NCI-H1092 (cell line): ENCODE measurements at regions not wholly inside any gene's neighbourhood (a gene's known extent, or its start where the extent isn't known, plus 50 kb on each side); places are given as distances from the start of the nearest gene placed in this dataset.
"Not testable (repeated sequence)": the region's sequence is repeated elsewhere in the genome, so short reads cannot be mapped to it uniquely, and the experiment has no call there.

ENCODE experiments used
- DNase-seq: peaks from one replicate; lab custom pipeline; 2025; lab: John Stamatoyannopoulos, UW

DNA sequence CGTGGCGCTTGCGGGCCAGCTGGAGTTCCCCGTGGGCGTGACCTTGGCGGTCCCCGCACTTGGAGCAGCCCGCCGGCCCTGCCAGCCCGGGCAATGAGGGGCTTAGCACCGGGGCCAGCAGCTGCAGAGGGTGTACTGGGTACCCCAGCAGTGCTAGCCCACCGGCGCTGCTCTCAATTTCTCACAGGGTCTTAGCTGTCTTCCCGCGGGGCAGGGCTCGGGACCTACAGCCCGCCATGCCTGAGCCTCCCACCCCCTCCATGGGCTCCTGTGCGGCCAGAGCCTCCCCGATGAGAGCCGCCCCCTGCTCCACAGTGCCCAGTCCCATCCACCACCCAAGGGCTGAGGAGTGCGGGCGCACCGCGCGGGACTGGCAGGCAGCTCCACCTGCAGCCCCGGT, 94.0 kb upstream of the NIPBL start:
- not testable (repeated sequence) for DNase-seq

- no peak for DNase-seq
These were observed 90.0 kb upstream of the NIPBL start for GRCh38 chr5:36786448-36787012.

DNA sequence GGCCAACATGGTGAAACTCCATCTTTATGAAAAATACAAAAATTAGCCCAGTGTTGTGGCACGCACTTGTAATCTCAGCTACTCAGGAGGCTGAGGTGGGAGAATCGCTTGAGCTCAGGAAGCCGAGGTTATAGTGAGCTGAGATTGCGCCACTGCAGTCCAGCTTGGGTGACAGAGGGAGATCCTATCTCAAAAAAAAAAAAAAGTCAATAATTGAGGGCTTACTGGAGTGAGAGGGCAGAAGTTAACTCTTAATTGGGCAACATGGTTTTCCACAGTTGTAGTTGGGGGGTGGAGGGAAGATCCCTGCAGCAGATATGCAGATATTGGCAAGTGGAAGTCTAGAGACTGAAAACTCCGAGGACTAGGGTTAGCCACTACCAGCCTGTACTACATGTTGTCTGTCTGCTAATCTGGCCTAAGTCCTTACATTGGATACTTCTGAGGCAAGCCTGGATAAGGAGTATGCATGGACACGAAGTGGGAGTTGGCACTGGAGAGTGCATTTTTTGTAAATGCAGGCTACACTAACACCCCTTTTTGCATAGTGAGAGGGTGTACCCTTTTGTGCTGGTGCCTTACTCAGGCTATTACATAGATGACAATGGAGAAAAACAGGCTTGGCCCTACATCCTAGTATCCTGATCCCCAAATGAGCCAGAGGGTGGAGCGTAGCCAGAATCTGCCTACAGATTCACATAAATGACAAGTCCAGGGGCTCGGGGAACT, 89.0 kb upstream of the NIPBL start:
- no peak for DNase-seq

- no peak for DNase-seq
These were observed 85.7 kb upstream of the NIPBL start for GRCh38 chr5:36790847-36791246.

DNA sequence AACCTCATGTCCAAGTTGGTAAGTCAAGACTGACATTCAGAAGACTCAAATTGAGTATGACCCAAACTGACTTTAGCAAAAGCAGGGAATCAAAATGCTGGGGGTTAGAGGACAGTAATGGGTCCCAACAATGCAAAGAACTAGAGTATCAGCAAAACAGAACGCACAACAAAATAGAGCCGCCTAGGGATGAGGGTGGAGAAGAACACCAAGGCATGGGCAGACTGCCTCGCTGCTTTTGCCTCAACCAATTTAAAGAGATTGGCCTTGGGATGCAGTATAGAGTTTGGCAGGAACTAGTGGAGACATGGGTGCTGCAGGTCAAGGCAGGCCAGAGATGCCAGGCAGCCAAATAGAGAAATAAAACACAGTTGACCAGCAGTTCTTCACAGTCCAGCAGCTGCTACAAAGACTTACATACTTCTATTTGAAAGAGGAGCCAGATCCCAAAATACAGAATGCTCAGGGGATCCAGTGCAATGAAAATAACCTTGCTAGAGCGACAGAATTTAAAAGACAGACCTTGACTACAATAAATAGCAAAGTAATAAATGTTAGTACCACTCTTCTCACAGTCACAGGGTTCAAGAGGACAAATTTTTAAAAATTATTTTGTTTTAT, 83.9 kb upstream of the NIPBL start:
- no peak for DNase-seq

DNA sequence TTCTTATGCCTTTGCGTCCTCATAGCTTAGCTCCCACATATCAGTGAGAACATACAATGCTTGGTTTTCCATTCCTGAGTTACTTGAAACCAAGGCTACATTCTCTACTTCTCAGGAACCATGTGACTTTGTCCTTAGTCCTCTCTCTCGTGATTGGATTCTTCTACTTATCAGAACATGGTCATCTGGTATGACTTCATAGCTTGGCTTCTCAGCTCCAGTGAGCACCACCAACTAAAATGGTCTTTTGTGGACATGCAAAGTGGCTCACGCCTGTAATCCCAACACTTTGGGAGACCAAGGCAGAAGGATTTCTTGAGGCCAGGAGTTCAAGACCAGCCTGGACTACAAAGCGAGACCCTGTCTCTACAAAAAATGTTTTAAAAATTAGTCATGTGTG, 81.2 kb upstream of the NIPBL start:
- DNase-seq: no peak

GRCh38 chr5:36796155-36796554, 80.4 kb upstream of the NIPBL start:
- DNase-seq: no peak

DNA sequence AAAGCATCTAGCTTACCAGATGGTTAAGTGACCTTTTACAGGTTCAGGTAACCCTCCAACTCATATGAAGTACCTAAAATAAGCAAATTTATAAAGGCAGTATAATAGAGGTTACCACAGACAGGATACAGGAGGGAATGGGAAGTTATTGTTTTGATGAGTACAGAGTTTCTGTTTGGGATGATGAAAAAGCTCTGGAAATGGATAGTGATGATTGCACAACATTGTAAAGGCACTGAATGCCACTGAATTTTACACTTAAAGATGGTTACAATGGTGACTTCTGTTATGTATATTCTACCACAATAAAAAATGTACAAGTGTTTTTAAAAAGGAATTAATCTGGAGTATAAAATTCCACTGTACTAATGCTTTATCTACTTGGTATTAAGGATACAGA, 75.0 kb upstream of the NIPBL start:
- DNase-seq: no peak

DNA sequence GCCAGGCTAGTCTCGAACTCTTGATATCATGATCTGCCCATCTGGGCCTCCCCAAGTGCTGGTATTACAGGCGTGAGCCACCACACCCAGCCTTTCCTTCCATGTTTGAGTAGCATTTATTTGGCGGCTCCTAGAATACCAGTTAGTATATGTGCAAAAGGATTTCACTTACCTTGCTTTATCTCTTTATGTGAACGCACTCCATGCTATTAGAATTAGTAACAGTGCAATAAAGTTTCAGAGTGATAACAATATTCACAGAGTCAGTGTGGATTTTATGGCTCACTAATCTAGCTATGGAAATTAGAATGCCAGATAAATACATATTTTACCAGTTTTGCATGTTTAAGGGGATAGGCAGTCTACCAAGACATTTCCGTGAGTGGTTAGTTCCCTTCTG, 74.4 kb upstream of the NIPBL start:
- DNase-seq: no peak

- not testable (repeated sequence) for DNase-seq
These were observed 63.3 kb upstream of the NIPBL start for GRCh38 chr5:36813249-36813648.

DNA sequence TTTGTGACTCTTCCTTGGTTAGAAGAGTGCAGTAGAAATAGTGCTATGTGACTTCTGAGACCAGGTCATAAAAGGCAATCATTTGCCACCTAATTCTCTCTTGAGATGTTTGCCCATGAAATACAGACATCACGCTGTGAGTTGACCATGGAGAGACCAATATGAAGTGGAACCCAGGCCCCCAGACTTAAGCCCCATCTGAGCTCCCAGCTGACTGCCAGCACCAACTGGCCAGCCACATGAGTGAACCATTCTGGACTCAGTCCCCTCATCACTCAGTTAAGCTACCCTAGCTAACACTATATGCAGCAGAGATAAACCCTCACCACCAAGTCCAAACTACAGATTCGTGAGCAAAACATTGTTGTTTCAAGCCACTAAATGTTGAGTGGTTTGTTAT, 60.7 kb upstream of the NIPBL start:
- DNase-seq: no peak

DNA sequence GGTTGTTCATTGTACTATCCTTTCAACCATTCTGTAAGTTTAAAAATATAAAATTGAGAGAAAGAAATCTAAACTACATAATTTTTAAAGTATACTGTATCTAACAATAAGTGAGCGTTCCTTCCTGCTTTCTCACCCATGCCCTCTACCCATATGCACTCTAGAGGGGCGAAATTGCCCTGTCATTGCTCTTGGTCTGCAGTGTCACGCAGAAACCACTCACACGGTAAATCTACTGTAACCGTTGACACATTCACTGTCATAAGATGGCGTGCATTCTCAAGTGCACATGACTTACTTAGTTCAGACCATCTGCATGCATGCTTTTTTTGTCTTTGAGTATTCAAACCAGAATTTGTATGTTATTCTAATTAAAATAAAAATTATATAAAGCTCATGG, 55.7 kb upstream of the NIPBL start:
- no peak for DNase-seq

DNA sequence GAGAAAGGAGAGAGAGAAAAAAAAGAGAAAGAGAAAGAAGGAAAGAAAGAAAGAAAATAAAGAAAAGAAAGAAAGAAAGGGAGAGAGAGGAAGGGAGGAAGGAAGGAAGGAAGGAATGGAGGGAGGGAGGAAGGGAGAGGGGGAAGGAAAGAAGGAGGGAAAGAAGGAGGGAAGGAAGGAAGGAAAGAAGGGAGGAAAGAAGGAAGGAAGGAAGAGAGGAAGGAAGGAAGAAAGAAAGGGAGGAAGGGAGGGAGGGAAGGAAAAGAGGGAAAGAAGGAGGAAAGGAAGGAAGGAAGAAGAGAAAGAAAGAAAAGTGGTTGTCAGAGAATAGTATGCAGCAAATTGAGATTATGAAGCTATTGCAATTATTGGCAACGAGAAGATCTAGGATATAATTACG, 49.9 kb upstream of the NIPBL start:
- DNase-seq: no peak
